A172 (cell line): ENCODE measurements at regions not wholly inside any gene's neighbourhood (a gene's known extent, or its start where the extent isn't known, plus 50 kb on each side); places are given as distances from the start of the nearest gene placed in this dataset.
"Not testable (repeated sequence)": the region's sequence is repeated elsewhere in the genome, so short reads cannot be mapped to it uniquely, and the experiment has no call there.

ENCODE experiments used
- DNase-seq: peaks from one replicate; pipeline ENCODE4 v3.0.0-alpha.2; 2015; ENCODE audit warnings: low spot score

DNA sequence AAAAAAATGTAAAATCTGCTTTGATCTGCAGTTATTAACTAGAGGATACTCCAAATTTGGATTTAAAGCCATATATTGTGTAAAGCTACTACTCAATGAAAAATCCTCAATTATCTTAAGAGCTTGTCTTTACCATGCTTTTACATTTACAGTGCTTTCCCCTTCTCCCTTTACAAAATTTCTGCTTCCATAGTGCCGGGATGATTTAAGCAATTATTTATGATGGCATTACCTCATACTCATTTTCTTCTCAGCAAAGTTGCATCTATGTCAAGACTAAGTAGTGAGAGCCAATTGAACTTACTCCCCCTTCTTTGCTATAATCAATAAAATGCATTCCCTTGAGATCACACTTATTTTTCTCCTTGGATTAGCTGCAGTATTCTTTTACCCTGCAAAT, 505.4 kb upstream of the AGA start:
- DNase-seq: no peak

- no peak for DNase-seq
Observed at GRCh38 chr4:177948853-177949252, 506.6 kb upstream of the AGA start.

DNA sequence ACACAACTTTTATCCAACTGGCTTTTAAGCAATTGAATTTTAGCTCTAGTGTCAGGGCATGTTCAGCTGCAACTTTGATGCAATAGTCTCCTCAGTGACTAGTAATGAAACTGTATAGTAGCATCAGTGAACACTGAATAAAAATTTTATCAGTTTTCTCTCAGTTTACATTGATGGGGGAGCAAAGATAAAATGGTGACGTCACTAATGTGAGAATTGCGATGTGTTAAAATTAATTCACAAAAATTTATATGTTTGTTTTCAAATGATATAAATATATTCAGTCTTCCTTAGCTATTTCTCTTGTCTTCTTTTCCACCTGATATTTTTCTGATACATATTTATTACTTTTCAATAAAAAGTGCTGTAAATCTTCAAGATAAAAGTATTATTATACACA, 508.8 kb upstream of the AGA start:
- DNase-seq: no peak

DNA sequence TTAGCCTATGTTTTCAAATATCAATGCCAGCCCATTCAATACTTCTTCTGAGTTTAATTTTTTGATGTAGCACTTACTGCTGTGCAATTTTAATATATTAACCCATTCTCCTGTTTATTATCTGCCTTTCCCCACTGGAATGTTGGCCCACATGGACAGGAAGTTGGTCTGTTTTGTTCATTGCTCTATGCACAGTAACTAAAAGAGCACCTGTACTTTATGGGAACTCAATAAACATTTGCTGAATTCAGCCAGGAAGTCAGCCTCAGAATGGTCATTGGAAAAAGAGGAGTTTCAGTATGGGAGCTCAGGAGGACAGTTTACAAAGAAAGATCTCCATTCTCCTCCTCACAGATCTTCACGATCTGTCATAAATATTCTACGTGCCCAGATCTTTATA, 510.5 kb upstream of the AGA start:
- no peak for DNase-seq

DNA sequence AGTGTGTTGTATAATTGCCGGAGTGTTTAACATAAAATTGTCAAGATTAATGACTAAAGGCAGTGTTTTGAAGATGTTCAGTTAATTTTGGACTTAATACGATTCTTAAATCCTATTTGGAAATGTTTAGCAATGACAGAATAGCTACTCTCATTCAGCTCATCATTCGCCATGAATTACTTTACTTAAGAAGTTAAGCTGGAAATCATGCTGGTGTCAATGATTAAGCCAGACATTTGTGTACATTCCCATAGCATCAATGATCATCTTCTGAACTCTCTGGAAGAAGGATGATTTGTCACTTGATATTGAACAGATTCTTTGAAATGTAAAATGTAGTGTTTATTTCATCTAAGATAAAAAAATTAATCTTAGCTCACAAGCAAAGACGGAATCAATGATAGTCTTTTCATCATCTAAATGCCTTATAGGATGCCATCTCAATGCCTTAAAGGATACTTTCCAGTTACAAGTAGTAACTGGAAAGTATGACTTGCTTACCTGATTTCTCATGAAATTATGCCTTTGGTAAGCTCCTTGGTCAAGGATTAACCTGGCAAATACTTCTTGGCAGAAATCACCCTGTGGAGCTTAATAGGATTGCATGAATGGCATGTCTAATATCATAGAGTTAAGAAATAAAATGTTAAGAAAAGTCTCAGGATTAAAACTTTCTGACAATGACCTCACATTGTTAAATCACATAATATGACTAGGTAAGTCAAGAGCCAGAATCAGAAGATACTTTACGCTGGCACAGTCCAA, 515.5 kb upstream of the AGA start:
- no peak for DNase-seq

GRCh38 chr4:177960566-177960965, 518.3 kb upstream of the AGA start:
- no peak for DNase-seq

DNA sequence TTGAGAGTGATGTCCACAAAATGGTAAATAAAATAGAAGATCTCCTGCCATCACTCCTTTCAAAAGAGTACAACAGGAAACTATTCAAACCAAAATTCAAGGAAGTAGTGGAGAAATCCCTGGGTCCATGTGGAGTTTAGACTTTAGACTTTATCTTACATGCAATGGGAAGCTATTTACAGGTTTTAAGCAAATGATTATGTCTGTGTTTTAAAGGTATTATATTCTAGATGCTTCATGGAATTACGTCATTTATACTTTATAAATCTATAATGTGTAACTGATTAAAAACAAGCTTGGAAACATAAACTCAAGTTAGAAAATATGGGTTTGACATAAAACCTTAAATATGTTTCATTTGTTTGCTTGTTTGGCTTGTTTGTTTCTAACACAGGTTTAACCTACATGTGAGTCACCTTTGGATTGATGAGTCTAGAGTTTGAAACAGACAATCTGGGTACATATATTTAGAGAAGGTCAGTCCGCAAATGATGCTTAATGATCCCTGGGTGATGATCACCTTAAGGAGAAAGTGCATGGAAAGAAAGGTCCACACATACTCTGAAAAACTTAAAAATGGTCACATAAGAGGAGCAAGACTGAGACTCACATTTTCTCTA, 519.6 kb upstream of the AGA start:
- DNase-seq: no peak

DNA sequence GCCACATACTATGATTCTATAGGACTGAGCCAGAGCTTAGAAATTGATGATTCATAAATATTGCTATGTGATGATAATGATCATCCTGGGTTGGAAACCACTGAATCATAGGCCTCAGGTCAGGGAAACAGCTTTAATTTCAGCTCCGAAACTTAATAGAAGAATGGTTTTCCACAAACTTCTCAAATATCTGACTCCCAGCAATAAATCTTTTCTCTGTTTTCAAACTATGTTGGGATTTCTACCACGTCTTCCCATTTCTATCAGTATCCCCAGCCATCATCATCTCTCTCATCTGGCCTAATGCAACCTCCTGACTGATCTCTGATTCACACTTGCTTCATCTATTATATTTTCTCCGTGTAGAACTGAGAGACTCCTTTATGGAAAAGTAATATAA, 521.8 kb upstream of the AGA start:
- peak; percentile 5 for DNase-seq

DNA sequence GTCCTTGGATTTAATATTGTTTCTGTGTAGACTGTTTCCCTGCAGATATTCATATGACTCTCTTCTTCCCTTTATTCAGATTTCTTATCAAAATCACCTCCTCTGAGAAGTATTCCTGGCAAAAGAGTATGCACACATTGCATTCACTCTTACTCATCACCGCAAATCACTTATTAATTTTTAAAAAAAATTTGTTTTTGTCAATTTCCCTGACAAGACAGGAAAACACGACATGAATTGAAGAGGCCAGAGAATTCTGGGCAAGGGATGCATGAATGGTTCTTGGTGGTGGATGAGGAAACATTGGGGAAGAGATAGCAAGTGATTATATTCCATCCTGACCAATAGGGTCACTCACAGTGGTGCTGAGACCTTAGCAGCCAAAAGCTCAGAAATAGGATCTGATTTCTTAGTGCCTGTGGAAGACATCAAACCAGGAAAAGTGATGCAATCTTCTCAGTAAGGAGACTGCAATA, 522.5 kb upstream of the AGA start:
- no peak for DNase-seq

GRCh38 chr4:177967328-177967727, 525.1 kb upstream of the AGA start:
- DNase-seq: no peak

- no peak for DNase-seq
Observed at GRCh38 chr4:177968817-177969442, 526.7 kb upstream of the AGA start.

DNA sequence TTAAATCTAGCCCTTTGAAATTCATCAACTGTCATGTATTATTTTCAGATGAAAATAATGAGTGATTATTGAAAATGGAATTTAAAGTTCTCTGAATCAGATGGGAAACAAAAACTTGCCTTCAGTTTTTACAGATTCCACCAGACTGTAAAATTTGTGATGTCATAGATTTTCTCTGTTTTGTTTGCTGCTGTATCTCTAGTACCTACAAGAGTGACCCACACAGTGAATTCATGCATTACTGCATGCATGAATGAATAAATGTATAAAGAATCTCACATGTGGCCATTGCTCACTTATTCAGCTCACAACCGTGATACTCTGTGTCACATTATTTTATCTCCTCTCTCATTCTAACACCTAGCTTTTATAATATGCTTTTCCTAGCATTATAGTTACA, 532.2 kb upstream of the AGA start:
- no peak for DNase-seq

DNA sequence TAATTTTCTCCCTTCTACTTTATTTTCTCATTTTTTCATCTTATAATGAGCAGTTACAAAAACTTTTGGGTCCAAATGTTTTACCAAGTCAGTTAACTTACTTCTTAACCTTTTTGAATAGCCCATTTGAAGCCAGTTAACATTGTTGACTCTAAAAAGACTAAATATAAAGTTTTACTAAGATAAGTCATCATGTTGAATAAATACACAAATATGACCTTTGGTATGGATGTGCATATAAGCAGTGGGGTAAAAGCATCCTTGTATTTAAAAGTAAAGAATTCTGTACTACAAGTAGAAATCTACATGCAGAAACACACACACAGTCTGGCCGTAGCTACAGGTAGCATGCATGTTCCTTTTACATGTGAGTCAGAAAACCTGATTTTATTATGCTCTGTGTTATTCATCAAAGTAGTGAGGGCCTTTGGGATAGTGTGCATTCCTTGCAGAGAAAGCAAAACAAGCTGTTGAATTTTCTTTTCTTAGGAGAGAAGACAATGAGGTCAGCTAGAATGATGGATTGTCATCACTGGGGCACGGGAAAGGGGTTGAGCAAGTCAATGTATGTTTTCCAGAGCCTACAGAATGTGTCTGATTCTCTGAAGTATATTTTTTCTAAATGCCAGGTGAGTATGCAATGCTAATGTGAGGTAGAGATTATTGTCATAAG, 533.2 kb upstream of the AGA start:
- DNase-seq: no peak

GRCh38 chr4:177986236-177986635, 544.0 kb upstream of the AGA start:
- DNase-seq: no peak

DNA sequence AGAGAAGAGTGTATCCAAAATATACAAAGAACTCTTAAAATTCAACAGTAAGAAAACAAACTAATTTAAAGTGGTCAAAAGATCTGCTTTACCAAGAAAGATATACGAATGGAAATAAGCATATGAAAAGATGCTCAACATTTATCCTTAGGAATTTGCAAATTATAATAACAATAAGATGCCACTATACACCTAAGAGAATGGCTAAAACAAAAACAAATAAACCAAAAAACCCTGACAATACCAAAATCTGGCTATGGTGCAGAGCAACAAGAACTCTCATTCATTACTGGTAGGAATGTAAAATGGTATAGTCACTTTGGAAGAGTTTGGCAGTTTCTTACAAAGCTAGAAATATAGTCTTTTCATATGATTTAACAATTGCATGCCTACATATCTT, 545.7 kb upstream of the AGA start:
- no peak for DNase-seq

- DNase-seq: no peak
Observed at GRCh38 chr4:177989503-177990201, 547.4 kb upstream of the AGA start.

DNA sequence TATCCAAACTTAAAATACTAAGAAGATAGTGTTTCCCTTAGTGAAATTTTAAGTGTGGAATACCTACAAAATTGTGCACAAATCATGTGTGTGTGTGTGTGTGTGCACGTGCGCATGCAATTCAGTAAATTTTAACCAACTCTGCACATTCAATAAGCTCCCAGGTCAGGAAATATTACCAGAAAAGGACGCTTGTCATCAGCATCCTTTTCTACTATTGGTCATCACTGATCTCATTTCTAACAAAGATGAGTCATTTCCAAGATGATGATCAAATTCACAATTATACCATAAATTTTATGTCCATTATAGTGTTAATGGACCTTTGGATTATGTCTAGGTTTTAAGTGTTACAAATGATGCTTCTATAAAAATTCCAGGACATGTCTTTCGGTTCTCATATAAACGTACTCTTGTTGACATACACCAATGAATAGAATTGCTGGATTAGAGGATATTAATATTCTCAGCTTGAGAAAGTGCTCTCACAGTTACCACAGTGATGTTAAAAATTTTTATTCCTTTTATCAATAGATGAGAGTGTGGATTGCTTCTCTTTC, 560.9 kb upstream of the AGA start:
- DNase-seq: no peak

DNA sequence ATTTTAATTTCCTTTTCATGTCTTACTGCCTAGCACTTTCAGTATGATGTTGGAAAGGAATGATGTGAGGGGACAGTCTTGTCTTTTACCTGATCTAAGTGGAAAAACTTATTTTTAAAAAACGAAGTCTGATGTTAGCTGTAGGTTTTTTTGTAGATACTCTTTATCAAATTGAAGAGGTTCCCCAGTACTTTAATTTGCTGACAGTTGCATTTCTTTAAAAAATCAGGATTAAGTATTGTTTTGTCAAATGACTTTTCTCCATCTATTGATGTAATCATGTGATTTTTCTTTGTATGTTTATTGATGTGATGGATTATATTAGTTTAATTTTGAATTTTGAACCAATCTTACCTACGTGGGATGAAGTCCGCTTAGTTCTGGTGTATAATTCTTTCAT, 568.4 kb upstream of the AGA start:
- no peak for DNase-seq

DNA sequence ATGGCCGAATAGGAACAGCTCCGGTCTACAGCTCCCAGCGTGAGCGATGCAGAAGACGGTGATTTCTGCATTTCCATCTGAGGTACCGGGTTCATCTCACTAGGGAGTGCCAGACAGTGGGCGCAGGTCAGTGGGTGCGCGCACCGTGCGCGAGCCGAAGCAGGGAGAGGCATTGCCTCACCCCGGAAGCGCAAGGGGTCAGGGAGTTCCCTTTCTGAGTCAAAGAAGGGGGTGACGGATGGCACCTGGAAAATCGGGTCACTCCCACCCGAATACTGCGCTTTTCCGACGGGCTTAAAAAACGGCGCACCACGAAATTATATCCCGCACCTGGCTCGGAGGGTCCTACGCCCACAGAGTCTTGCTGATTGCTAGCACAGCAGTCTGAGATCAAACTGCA, 572.8 kb upstream of the AGA start:
- DNase-seq: not testable (repeated sequence)

GRCh38 chr4:178026999-178027398, 584.8 kb upstream of the AGA start:
- DNase-seq: no peak

- DNase-seq: no peak
Observed at GRCh38 chr4:178027796-178028195, 585.6 kb upstream of the AGA start.

- DNase-seq: no peak
Observed at GRCh38 chr4:178028481-178028880, 586.2 kb upstream of the AGA start.
